OCI-M1 (cell line): ENCODE measurements at regions not wholly inside any gene's neighbourhood (a gene's known extent, or its start where the extent isn't known, plus 50 kb on each side); places are given as distances from the start of the nearest gene placed in this dataset.
"Not testable (repeated sequence)": the region's sequence is repeated elsewhere in the genome, so short reads cannot be mapped to it uniquely, and the experiment has no call there.

Experiments
- DNase-seq: peaks from one replicate; lab custom pipeline; 2025; lab: John Stamatoyannopoulos, UW

DNA sequence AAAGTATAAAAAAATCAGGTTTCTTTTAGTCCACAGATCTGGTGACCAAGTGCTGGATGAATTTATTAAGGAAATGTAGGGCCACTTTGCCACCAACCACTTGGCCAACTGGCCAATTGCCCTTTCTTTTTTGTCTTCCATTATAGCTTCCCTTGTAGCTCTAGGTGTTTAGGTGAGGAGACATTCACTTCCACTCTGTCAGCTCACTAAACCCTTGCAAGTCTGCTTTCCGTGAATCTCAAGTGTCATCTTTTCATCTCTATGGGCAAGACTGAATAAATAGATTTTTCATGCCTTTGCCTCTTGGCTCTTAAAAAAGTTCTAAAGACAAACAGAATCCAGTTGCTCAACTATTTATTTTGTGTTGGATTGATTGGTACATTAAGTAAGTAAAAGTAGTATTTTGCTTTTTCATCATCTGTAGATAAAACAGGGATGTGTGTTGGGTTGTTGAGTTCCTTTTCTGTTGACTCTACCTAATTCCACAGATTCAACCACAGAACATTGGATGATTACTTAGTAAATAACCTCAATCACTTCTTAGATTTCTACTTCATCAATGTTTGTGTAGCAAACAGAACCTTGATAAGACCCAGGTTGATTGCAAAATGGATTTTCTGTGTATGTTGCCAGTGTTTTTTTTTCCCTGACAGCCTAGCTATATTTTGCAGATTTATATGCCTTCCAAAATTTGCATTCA, 68.1 kb upstream of the GRXCR1 start:
- no peak for DNase-seq

DNA sequence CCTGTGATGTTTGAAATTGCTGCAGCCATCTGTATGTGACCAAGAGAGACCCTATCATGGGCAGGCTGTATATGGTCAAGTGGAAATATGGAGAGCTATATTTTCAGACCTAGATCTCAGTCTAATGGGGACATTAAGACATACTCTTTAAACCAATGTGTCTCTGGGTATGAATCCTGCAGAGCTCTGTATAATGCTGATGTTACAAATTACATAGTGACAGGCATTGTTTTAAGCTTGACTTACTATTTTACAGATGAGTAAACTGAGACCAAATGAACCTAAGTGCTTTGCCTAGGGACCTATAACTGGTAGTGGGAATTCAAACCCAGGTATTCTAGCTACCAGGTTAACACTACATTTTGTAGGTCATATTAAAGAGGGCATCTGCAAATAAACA, 71.3 kb upstream of the GRXCR1 start:
- no peak for DNase-seq

DNA sequence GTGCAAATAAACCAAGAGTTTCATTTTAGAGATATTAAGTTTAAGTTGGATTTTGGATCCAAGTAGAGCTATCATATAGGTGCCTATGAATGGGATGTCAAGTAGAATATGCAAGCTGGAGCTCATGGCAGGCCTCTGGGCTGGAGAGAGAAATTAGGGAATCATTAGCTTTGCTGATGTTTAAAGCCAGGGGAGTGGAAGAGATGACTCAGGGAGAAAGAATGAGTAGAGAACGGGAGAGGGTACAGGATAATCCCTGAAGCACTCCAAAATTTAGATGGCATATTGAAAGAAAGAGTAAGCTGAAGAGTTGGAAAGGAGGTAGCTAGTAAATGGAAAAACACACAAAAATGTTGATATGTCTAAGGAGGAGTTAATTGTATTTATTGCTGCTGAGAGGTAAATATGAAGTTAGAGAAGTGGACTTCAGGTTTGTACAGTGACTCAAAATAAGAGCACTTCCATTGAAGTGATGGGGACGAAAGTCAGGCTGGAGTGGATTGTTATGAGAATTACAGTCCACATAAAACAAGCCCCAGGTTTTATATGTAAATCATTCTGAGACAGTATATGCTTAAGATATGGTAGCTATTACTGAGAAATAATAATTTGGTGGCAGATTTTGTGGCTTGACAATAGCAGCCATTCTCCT, 72.5 kb upstream of the GRXCR1 start:
- DNase-seq: no peak

DNA sequence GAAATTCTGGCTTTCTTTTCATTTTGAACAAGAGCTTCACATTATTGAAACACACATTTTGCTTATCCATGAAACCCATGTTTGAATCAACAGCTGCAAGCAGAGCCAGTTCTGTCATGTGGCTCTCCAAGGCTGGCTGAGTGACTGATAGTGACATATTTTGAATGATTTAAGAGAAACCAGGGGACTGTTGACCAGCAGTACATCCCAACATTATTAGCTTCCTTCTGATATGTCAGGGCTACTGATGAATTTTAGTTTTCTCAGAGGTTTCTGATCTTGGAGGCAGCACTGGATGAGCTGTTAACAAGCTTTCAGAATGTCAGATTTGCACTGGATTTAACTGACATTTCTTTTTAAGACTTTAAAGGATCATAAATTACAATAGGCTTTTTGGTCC, 74.6 kb upstream of the GRXCR1 start:
- peak; percentile 48 for DNase-seq

DNA sequence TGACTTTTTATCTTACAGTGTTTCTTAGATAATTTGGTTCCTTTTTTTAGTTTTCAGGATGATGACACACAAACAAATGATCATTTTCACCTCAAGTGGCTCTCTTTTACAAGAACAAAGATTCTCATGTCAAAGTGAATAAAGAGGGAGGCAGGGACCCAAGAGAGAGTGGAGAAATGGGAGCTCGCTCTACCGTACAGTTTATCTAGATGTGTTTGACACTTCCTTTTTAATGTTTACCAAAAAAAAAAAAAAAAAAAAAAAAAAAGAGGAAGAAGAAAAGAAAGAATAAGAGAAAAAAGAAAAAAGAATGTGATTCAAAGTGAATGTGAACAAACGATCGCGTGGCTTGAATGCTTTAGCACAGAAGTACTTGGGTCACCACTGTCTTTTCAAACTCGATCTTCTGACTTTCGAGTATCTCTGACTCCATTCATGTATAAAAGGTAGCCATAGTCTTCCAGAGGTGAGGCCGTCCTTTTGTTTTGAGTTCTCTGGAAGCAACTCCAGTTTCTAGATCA, 75.6 kb upstream of the GRXCR1 start:
- DNase-seq: peak; percentile 89

DNA sequence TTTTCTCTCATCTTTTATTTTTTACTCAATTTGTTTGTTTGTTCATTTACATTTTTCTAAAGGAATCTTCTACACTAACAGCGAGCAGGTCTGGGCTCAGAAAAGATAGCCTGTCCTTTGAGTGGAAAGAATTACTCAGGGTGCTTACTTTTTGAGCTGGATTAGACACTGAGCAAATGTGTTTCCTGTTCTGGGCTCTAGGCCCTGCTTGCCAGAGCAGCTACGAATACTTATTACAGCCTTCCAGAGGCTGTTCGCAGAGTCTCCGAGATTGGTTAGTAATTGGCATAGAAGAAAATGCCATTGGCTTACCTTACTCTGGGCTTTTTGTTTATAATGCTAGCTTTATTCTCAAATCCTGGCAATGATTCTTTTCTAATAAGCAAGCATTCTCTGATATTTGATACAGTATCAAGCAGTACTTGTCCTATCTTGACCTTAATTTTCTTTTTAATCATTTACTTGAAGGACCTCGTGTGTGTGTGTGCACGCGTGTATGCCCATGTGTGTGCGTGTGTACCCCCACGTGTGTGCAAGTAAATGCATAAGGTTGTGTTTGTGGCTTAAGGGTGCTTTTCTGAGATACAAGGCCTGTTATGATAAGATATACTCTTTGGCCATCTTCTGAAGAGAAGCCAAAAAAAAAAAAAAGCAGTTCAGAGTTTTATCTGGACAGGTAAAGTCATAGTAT, 76.2 kb upstream of the GRXCR1 start:
- peak; percentile 59 for DNase-seq

DNA sequence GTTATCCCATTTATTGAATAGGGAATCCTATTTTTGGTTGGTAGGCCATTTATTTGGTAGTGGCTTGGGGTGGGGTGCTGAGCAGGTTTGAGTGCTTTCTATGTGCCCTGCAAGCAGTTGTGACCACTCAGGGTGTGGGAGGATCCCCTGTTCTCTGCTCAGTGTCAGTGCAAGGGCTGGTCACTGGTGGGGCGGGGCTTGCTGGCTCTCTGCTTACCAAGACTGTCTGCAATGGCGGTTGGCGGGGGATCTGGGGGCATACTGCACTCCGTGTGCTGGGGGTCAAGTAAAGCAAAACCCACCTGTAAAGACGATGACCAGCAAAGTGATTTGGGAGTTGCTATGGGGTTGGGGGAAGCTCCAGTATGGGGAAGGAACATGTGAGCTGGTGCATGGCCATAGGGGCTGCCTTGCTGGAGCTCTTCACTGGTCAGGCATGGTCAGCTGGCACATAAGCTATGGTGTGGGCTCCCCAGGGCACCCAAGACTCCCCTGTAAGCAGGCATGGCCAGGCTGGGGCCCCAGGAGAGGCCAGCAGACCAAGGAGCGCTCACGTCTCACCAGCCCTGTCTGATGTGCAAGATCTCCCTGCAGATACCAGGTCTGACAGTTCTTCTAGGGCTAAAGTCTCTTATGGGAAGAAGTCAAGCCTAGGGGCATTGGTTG, 83.0 kb upstream of the GRXCR1 start:
- DNase-seq: no peak

DNA sequence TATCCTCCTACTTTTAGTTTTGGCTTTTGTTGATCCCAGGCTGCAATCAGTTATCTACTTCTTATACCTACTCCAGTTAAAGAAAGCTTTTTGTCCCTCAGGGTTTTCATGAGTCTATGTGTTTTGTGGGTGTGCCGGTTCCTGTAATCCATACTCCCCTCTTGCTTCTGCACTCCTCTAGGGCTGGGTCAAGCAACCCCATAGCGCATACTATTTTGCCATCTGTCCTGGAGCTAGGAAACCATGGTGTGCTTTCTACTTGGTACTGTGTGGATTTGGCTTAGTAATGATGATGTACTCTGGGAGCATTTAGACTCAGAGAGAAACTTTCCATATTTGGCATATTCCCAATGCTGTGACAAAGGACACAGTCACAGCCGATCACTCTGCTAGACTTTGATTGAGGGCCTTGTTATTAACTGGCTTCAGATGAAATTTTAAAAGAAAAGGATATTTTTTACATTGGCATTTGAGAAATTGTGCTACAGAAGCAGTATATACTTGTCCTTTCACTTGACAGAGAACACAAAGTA, 86.1 kb upstream of the GRXCR1 start:
- no peak for DNase-seq

DNA sequence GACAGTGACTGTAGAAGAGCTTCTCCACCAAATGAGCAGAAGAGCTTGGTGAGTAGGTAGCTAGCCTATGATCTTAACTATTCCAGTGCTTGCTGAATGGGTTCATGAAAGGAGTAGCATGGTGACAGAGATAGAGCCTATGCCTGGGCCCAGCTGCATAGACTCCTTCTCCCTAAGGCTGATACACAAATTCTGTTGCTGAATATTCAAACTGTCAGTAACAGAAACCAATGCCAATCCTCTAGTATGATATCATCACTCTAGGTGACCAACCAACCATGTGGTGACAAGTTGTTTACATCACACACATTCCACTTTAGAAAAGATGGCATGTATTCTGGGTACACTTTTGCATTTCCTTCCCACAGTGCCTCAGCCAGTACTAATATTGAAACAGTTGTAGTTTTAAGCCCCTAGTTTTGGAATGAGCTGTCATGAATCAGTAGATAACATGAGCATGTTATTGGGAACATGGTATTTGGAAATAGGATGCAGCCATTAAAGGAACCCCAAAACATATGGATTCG, 103.4 kb upstream of the GRXCR1 start:
- no peak for DNase-seq

DNA sequence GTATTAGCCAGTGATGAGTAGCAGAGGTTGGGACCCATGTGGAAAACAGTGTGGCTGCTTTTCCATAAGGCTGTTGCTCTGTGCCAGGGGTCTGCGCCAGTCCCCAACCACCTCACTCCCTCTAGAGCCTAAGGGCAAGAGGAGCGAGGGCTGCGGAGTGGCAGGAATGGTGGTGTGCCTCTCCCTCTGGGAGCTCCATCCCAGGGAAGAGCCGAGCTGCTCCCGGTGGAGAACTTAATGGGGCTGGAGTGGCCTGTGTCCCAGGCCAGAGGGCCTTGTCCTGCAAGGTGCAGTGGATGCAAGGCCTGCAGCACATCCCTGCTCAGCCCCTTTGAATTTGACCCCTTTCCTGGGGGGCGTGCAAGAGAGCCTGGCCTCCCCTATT, 105.4 kb upstream of the GRXCR1 start:
- no peak for DNase-seq

DNA sequence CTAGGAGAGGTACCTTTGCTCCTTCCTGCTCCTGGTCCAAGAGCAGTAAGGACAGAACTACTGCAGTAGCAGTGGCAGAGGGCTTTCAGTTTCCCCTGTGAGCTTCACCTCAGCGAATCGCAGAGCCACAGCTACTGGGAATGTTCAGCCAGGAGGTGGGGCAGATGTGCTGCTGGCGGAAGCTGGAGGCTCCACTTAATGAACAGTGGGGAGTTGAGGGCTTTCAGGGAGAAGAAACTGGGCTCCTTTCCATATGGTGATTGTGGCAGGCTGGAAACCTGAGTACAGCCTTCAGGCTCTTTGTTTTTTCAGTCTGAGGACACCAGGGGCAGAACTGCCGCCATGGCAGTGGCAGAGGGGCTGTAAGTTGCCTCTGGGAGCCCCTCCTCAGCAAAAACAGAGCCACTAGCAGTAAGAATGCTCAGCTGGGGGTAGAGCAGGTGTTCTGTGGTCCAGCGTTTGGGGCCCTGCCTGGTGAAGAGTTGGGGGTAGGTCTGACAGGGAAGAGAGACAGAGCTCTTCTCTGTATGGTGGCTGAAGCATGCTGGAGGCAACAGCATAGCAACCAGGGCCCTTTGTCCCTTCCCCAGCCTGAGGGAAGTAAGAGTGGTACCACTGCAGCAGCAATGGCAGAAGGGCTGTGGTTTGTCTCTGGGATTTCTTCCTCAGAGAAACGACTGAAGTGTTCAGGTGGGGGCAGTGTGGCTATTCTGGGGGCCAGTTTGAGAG, 106.0 kb upstream of the GRXCR1 start:
- peak; percentile 6 for DNase-seq

DNA sequence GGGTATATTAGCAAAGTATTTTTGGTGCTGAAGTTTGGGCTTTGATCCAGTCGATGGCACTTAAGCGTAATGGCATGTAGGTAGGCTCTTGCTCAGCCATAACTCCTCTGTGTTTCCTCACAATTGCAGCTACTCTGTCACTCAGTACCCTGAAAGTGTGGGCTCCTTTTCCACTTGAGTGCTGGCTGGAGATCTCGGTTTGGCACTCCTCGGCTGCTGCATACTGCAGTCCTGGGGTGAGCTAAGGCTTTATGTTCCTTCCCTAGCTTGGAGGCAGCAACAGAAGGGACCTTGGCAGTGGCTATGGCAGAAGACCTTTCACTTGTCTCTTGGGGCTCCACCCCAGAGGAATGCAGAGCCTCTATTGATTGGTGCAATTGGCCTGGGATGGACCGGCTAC, 106.7 kb upstream of the GRXCR1 start:
- no peak for DNase-seq

DNA sequence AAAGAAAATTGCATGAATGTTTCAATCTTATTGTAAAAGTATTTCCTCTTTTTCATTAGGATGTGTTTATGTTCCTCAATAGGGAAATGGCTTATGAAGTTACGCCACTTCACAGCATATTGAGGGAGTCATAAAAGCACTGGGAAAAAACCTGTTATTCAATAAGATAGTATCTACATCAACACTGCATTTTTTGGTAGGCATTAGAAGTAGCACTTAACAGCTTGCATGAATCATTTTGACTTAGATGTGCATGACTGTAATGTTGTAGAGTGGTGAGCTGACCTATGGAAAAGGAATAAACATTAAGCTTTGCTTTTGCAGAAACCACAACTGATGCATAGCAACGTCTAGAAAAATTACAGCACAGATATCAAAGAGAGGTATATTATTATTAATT, 111.2 kb upstream of the GRXCR1 start:
- DNase-seq: no peak

DNA sequence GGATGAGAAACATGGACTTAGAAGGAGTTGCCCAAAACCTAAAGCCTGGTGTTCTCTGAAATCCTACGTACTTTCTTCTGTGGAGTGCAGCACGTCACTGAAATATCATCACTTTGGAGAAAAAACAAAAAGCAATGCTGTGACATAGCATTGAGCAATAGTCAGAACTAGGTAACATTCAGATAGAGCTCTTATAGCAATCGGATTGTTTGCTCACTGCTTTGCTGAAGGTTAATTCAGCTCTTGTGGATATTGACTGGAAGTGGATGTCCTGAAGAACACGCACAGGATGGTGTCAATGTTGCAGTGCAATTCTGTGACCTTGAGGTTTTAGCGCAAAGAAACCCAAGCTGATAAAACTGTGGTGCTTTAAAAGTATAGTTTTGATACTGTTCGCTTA, 114.2 kb upstream of the GRXCR1 start:
- DNase-seq: no peak

DNA sequence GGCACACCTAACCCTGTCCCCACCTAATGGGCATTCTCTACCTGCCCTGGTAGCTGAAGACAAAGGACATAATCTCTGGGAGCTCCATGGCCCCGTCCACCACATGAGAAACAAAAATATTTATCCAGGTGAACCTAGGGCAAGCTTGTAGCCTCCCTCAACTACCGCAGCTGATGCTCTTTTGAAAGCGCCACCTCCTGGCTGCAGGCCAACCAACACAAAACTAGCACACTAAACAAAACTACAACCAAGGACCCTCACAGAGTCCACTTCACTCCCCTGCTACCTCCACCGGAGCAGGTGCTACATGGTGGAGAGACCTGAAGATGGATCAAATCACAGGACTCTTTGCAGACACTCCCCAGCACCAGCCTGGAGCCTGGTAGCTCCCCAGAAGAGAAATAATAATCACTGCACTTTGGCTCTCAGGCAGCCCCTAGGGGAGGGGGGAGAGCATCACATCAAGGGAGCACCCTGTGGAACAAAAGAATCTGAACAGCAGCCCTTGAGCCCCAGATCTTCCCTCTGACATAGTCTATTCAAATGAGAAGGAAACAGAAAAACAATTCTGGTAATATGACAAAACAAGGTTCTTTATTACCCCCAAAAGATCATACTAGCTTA, 111.3 kb upstream of the ATP8A1 start:
- DNase-seq: no peak

DNA sequence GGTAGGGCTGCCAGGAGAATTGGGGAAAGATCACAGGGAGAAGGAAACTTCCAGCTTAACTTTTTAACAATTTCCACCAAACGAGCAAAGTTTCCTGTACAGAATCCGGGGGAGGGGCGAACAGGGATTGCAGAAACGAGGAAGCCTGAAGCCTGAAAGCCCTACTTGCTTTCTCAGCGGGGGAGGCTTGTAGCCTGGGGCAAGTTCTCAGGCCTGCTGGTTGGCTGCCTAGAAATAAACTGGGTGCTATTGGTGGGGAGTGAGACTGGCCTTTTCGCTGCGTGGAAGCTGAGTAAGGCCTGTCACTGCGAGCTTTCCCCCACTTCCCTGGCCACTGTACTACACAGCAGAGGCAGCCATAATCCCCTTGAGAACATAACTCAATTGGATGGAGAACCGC, 110.8 kb upstream of the ATP8A1 start:
- DNase-seq: no peak

DNA sequence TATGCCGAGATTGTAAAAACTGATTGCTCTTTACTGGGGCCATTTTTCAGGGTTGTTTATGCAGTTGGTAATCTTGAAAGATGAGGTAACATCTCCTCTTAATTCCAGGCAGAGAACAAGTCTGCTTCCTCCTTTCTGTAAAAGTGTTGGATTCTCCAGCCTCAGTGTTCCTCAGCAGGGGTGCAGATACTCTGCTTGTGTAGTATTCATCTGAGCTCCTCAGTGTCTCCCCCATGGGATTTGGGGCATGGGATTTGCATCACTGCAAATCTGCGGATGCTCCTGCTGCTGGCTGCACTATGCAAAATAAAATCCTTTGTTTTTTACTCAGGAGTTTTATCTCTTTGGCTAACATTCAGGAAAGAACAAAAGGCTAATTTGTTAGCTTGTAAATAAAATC, 104.9 kb upstream of the ATP8A1 start:
- no peak for DNase-seq

DNA sequence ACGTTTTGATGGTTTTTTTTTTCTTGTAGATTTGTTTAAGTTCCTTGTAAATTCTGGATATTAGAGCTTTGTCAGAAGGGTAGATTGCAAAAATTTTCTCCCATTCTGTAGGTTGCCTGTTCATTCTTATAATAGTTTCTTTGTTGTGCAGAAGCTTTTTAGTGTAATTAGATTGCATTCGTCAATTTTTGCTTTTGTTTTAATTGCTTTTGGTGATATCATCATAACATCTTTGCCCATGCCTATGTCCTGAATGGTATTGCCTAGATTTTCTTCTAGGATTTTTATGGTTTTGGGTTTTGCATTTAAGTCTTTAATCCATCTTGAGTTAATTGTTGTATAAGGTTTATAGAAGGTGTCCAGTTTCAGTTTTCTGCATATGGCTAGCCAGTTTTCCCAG, 98.1 kb upstream of the ATP8A1 start:
- not testable (repeated sequence) for DNase-seq

DNA sequence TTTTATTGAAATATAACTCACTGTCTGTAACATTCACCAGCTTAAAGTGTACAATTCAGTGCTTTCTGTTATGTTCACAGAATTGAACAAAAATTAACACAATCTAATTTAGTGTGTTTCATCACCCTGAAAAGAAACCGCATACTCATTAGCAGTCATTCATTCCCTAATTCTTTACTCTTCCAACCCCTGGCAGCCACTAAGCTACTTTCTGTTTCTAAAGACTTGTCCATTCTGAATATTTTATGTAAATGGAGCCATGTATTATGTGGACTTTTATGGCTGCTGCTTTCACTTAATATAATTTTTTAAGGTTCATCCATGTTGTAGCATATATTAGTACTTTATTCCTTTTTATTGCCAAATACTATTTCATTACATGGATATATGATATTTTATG, 94.7 kb upstream of the ATP8A1 start:
- DNase-seq: peak; percentile 6

DNA sequence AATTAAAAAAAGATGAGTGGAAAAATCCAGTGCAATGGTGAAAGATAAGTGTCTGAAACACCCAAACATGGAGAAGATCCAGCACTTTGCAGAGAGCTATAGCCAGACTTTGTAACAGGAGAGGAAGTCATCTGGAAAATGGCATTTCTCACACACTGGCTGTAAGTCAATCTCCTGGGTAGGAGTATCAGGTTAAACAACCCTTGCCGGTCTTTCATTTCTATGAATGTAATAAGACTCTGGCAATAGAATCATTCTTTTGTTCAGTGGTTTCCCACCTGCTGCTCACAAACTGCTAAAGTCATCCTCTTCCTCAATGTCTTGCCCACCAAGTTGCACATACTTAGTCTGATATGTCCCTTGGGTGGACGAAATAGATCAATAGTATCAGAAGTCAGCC, 94.0 kb upstream of the ATP8A1 start:
- DNase-seq: no peak

DNA sequence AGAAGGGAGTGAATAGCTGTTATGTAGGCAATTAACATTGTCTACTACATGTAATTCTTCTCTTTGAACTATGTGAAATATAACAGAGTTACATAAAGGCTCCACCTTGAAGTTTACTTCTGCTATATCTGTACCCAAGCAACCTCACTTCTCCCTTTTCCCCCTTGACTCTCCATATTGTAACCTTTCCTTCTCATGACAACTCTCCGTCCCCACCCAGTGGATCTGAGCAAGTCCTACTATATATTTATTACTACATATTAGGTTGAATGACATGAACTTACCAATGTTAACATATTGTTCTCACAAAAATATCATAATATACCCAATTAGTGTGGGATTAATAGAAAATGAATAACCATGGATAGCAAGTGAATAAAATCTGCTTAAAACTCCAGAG, 93.2 kb upstream of the ATP8A1 start:
- peak; percentile 81 for DNase-seq
